Right cardiac atrium (tissue), 5 donors: ENCODE measurements at regions not wholly inside any gene's neighbourhood (a gene's known extent, or its start where the extent isn't known, plus 50 kb on each side); places are given as distances from the start of the nearest gene placed in this dataset.
"Not testable (repeated sequence)": the region's sequence is repeated elsewhere in the genome, so short reads cannot be mapped to it uniquely, and the experiment has no call there.

Experiments
- ATAC-seq, 2 donors: fragments of 200-7000 bp; cut with Tn5 transposase; one replicate each; pipeline versions ENCODE4 v1.8.0 to v1.9.1; 2020; ENCODE audit warnings: moderate library complexity in 2 of 2, mild to moderate bottlenecking in 1 of 2
- DNase-seq, 3 donors: peaks; one replicate each; pipeline ENCODE4 v3.0.0-alpha.2; 2020
- H3K27ac ChIP-seq: one replicate; pipeline ENCODE4 v1.5.1; 2013; ENCODE audit warnings: mild to moderate bottlenecking, low read length, control low read depth, moderate library complexity
- H3K27me3 ChIP-seq: one replicate; pipeline ENCODE4 v1.6.1; 2013; ENCODE audit not compliant: control insufficient read depth, insufficient read depth
- H3K4me1 ChIP-seq: one replicate; pipeline ENCODE4 v1.6.1; 2013; ENCODE audit warnings: low read length; ENCODE audit not compliant: control insufficient read depth, insufficient read depth
- H3K4me3 ChIP-seq: one replicate; pipeline ENCODE4 v1.5.1; 2013; ENCODE audit warnings: low read length, control low read depth
- H3K9me3 ChIP-seq: one replicate; pipeline ENCODE4 v1.6.1; 2013; ENCODE audit warnings: low read length; ENCODE audit not compliant: control insufficient read depth
- WGBS: extraction: QIAGEN DNeasy Blood & Tissue Kit; methylation state at CpG from one replicate; pipeline ENCODE4 v1.1.7; 2013; 5-methylcytosine and 5-hydroxymethylcytosine counted together
- intact Hi-C, 4 donors: fragments of 100-400 bp; cut with DNase I; formaldehyde crosslinking; loops; one replicate each; pipeline versions ENCODE4 v1.11.0 to v1.14.0; 2022 to 2023
- donor health status: healthy with polysubstance abuse.
- donor health status: DM: no; HTN: yes; CAD: no.
- donor health status: DM: no; HTN: no; CAD: no.
- donor health status: DM: no; HTN: yes; CAD: no; lungs with severe emphysema.
- donor health status: DM: yes; HTN: yes; CAD: no.

DNA sequence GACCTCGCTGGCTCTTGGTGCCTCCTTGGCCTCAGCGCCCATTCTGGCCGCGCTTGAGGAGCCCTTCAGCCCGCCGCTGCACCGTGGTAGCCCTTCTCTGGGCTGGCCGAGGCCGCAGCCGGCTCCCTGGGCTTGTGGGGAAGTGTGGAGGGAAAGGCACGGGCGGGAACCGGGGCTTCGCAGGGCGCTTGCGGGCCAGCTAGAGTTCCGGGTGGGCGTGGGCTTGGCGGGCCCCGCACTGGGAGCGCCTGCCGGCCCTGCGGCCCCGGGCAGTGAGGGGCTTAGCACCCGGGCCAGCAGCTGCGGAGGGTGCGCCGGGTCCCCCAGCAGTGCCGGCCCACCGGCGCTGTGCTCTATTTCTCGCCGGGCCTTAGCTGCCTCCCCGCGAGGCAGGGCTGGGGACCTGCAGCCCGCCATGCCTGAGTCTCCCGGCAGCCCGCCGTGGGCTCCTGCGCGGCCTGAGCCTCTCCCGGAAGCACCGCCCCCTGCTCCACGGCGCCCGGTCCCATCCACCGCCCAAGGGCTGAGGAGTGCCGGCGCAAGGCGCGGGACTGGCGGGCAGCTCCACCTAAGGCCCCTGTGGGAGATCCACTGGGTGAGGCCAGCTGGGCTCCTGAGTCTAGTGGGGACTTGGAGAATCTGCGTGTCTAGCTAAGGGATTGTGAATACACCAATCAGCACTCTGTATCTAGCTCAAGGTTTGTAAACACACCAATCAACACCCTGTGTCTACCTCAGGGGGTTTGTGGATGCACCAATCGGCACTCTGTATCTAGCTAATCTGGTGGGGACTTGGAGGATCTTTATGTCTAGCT lies 141.1 kb downstream of the SLCO4C1 start:
- H3K27ac ChIP-seq, H3K4me3 ChIP-seq, intact Hi-C loops, H3K9me3 ChIP-seq, H3K27me3 ChIP-seq, H3K4me1 ChIP-seq: not testable (repeated sequence)
- whole genome bisulfite sequencing, result 81% methylated on average over 54 of the region's 54 CpGs
- peak in 2 of 3 donors; percentile 48 to 62 for DNase-seq
- ATAC-seq, result peak in 1 of 2 donors; percentile 31

DNA sequence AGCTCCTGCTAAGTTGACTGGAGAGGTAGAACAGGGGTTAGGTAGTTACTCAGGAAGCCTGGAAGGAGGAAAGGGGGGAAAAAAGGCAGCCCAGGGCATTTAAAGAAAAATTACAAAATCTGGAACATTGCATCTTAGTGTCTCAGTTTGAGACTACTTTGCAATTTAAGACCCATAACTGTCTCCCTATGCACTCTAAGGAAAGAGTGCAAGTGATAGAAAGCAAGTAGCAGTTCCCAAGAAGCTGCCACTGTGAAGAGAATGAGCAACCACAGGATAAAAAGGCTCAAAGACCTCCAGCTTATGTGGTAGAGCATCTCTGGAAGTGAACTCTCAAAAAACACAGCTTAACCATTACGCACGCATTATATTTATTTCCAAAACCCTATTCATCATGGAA lies 141.8 kb downstream of the SLCO4C1 start:
- no peak overlapping the region for H3K4me3 ChIP-seq
- no peaks in the 10 kb centered on the region for H3K4me1 ChIP-seq
- intact Hi-C loops, result no loop called here
- no peak for DNase-seq
- H3K9me3 ChIP-seq, result no peaks in the 10 kb centered on the region
- WGBS, result 87% methylated on average over 2 of the region's 2 CpGs
- H3K27ac ChIP-seq, result no peak overlapping the region
- H3K27me3 ChIP-seq, result no peaks in the 10 kb centered on the region
- ATAC-seq, result no peak

- intact Hi-C loops, result no loop called here
Observed at GRCh38 chr5:102153003-102153759, 142.9 kb downstream of the SLCO4C1 start.

GRCh38 chr5:102139029-102139428 lies 157.1 kb downstream of the SLCO4C1 start:
- intact Hi-C loops, result no loop called here
- no peak overlapping the region for H3K27ac ChIP-seq
- H3K27me3 ChIP-seq, result no peaks in the 10 kb centered on the region
- ATAC-seq (no peak), DNase-seq (no peak)
- H3K9me3 ChIP-seq, result no peaks in the 10 kb centered on the region
- WGBS, result 70% methylated on average over 2 of the region's 2 CpGs
- H3K4me1 ChIP-seq, result no peaks in the 10 kb centered on the region
- H3K4me3 ChIP-seq, result no peak overlapping the region

More at GRCh38 chr5:102153003-102153759, 142.9 kb downstream of the SLCO4C1 start:
- H3K4me3 ChIP-seq, result no peak overlapping the region
- WGBS, result 38% methylated on average over 5 of the region's 5 CpGs
- no peaks in the 10 kb centered on the region for H3K27me3 ChIP-seq
- ATAC-seq (no peak), DNase-seq (no peak)
- no peaks in the 10 kb centered on the region for H3K9me3 ChIP-seq
- H3K27ac ChIP-seq, result no peak overlapping the region
- no peaks in the 10 kb centered on the region for H3K4me1 ChIP-seq

DNA sequence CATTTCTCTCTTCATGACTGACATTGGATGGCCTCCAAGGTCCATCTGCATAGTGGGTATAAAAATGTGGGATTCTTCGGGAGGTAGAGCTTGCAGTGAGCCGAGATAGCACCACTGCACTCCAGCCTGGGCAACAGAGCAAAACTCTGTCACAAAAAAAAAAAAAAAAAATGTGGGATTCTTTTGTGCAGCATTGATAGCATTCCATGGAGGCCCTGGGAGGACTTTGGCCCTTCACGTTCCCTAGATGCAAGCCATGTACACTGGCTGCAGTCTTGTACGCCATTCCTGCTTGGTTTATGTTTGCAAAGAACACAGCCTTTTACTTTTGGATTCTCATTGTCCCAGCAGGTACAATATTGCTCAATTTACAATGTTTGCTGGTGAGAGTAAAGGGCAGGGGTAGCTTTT lies 157.8 kb downstream of the SLCO4C1 start:
- H3K9me3 ChIP-seq, result no peaks in the 10 kb centered on the region
- 73% methylated on average over 4 of the region's 4 CpGs for WGBS
- H3K4me1 ChIP-seq, result no peaks in the 10 kb centered on the region
- no peaks in the 10 kb centered on the region for H3K27me3 ChIP-seq
- ATAC-seq, result no peak
- intact Hi-C loops, result no loop called here
- no peak overlapping the region for H3K27ac ChIP-seq
- no peak for DNase-seq
- H3K4me3 ChIP-seq, result no peak overlapping the region

GRCh38 chr5:102130890-102131289 lies 165.2 kb downstream of the SLCO4C1 start:
- Histone ChIP-seq H3K27ac (no peak overlapping the region), H3K4me1 (no peaks in the 10 kb centered on the region), H3K27me3 (no peaks in the 10 kb centered on the region), H3K9me3 (no peaks in the 10 kb centered on the region), H3K4me3 (no peak overlapping the region)
- intact Hi-C loops, result no loop called here
- ATAC-seq, result no peak
- WGBS, result 77% methylated on average over 3 of the region's 3 CpGs
- DNase-seq, result no peak

DNA sequence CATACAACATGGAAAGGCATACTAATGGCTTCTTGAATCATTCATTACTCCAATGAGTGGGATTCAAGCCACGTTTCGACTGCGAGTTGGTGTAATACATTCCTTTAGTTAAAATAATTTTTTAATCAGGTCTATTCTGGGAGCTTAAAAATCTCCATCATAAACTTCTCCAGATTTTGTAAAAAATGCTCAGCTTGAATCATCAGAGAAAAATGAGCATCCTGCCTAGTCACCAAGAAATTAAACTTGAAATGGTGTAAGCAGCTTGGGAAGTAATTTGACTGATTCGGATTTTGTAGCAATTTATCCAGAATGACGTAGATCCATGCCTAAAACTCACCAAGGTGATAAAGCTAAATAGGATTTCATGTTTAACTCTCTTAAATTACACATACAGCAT lies 165.7 kb downstream of the SLCO4C1 start:
- no peak for DNase-seq
- Histone ChIP-seq H3K27me3 (no peaks in the 10 kb centered on the region), H3K9me3 (no peaks in the 10 kb centered on the region), H3K4me1 (no peaks in the 10 kb centered on the region), H3K4me3 (no peak overlapping the region), H3K27ac (no peak overlapping the region)
- 83% methylated on average over 5 of the region's 5 CpGs for WGBS
- intact Hi-C loops, result no loop called here
- ATAC-seq, result no peak

DNA sequence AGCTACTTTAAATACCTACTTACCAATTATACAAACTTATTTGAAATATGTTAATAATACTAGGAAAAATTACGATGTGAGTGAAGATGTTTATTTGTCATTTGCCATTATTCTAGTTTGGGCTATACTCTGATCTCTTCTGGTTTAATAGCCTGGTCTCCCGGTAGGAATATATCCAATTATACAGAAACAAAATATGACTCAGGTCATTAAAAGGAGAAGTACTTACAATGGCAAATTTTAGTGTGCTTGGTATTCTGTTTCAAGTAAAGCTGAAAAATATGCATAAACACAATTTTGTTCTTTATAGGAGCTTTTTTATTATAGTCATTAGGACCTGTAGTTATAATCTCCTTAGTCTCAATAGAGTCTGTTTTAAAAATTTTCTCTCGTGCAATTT lies 176.8 kb downstream of the SLCO4C1 start:
- intact Hi-C loops, result no loop called here
- ATAC-seq (no peak), DNase-seq (no peak)
- Histone ChIP-seq H3K27me3 (no peaks in the 10 kb centered on the region), H3K4me1 (no peaks in the 10 kb centered on the region), H3K27ac (no peak overlapping the region), H3K4me3 (no peak overlapping the region), H3K9me3 (no peaks in the 10 kb centered on the region)
- WGBS, result 72% methylated on average over 3 of the region's 3 CpGs

GRCh38 chr5:102115736-102116135 lies 180.3 kb downstream of the SLCO4C1 start:
- Histone ChIP-seq H3K4me3 (no peak overlapping the region), H3K9me3 (no peaks in the 10 kb centered on the region), H3K27me3 (no peaks in the 10 kb centered on the region), H3K27ac (no peak overlapping the region), H3K4me1 (no peaks in the 10 kb centered on the region)
- DNase-seq (no peak), ATAC-seq (no peak)
- WGBS, result 75% methylated on average over 1 of the region's 1 CpG
- intact Hi-C loops, result no loop called here

GRCh38 chr5:102114525-102115069 lies 181.5 kb downstream of the SLCO4C1 start:
- H3K27me3 ChIP-seq, result no peaks in the 10 kb centered on the region
- 69% methylated on average over 9 of the region's 9 CpGs for WGBS
- DNase-seq (no peak), ATAC-seq (no peak)
- intact Hi-C loops, result no loop called here
- no peak overlapping the region for H3K4me3 ChIP-seq
- no peaks in the 10 kb centered on the region for H3K4me1 ChIP-seq
- no peak overlapping the region for H3K27ac ChIP-seq
- no peaks in the 10 kb centered on the region for H3K9me3 ChIP-seq

- intact Hi-C loops, result no loop called here
- no peaks in the 10 kb centered on the region for H3K27me3 ChIP-seq
- no peaks in the 10 kb centered on the region for H3K4me1 ChIP-seq
- 84% methylated on average over 3 of the region's 3 CpGs for WGBS
- no peak for ATAC-seq
- no peak overlapping the region for H3K27ac ChIP-seq
- no peaks in the 10 kb centered on the region for H3K9me3 ChIP-seq
- H3K4me3 ChIP-seq, result no peak overlapping the region
- DNase-seq, result no peak
Observed at GRCh38 chr5:102107865-102108264, 188.2 kb downstream of the SLCO4C1 start.
